Activated T-helper 9 cell treated with anti-CD3 and anti-CD28 coated beads, Interleukin-2, amount 50 U/mL, for 16 hours (primary cell): ENCODE measurements at regions not wholly inside any gene's neighbourhood (a gene's known extent, or its start where the extent isn't known, plus 50 kb on each side); places are given as distances from the start of the nearest gene placed in this dataset.

Source experiments
- DNase-seq: peaks from one replicate; pipeline ENCODE4 v3.0.0-alpha.2; 2020; ENCODE audit warnings: low read depth

DNA sequence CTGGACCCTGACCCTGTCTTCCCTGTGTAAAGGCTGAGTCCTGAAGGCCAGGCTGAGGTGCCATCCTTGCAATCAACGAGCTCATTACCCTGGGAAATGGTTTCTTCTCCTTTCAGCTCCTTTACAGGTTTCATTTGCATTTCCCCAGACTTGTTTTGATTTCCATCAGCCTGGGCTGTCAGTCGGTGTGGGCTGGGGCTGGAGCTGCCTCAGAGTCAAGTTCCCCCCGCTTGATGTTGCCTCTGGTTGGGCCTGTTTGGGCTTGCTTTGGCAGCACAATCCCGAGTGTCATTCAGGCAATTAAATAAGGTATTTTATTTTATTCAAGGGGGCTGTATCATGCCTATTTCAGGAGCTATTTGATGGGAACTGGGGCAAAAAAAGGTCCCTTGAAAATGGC lies 424.9 kb downstream of the INSC start:
- DNase-seq: no peak

DNA sequence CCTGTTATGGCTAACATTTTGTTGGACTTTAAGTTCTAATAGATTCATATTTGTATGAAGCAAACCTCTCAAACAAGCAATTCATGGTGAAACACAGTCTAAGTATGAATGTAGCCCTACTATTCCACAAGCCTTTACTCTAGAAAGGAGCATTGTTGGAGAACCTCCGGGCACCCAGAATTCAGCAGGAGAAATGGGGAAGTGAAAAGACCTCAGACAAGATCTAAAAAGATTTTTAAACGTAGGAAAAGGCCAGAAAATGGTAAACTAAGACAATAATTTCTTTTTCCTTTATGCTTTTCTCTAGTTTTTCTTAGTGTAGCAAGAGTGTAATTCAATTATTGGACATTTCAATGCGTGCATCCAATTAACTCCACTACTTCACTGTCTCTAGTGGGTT lies 426.4 kb downstream of the INSC start:
- DNase-seq: no peak

- DNase-seq: no peak
These were observed 429.6 kb downstream of the INSC start for GRCh38 chr11:15544353-15544752.

GRCh38 chr11:15547685-15548084 lies 433.0 kb downstream of the INSC start:
- no peak for DNase-seq

DNA sequence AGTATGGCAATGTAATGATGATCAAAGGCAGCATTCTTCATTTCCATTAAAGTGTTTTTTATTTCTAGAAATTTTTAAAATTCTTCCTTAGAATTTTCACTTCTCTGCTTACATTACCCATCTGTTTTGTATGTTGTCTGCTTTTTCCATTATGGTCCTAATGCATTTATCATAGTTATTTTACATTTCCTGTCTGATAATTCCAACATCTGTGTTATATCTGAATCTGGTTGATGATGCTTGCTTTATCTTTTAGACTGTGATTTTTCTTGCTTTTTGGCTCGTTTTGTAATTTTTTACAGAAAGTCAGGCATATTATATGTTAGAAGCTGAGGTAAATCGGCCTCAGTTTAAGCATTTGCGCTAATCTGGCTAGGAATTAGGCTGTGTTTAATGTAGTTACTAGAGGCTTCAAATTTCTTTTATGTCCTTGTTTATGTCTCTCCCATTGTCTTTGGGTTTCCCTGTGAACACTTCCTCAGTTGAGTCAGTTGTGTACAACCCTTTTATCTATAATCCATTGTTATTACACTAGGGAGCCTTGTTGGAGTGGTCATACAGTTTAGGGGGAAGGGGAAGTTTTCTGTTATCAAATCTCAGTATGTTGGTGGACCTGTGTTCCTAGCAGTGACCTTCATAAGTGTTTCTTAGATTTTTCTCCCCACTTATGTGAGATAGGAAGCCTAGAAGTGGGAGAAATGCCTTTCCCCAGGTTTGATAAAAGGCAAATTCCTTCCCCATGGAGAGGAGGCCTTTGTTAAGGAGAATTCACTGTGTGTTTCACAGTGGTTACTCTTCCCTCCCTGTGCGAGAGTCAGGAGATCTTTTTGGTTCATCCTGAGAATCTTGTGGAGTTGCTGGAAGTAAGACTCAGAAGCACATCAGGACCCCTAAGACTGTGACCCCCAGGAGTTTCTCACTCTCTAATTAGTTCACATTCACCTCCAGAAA lies 437.5 kb downstream of the INSC start:
- no peak for DNase-seq

GRCh38 chr11:15555161-15555560 lies 440.4 kb downstream of the INSC start:
- DNase-seq: no peak

DNA sequence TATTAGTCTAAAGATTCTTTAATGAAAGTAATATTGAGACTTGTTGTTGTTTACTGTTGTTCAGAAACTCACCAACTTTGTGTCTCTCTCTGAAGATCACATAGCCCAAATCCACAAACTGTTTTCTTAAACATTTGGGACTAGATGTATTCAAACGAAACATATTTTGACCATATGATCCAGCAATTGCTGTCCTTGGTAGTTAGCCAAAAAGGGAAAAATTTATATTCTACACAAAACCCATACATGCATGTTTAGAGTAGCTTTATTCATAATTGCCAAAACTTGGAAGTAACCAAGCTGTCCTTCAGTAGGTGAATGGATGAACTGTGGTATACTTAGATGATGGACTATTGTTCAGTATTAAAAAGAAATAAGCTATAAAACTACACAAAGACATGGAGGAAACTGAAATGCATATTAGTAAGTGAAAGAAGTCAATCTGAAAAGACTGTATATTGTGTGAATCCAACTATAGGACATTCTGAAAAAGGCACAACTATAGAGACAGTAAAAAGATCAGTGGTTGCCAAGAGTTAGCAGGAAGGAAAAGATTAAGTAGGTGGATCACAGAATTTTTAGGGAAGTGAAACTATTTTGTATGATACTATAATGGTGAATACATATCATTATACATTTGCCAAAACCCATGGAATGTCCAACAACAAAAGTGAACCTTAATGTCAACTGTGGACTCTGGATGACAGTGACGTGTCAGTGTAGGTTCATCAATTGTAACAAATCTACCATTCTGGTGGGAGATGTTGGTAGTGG lies 442.9 kb downstream of the INSC start:
- no peak for DNase-seq

DNA sequence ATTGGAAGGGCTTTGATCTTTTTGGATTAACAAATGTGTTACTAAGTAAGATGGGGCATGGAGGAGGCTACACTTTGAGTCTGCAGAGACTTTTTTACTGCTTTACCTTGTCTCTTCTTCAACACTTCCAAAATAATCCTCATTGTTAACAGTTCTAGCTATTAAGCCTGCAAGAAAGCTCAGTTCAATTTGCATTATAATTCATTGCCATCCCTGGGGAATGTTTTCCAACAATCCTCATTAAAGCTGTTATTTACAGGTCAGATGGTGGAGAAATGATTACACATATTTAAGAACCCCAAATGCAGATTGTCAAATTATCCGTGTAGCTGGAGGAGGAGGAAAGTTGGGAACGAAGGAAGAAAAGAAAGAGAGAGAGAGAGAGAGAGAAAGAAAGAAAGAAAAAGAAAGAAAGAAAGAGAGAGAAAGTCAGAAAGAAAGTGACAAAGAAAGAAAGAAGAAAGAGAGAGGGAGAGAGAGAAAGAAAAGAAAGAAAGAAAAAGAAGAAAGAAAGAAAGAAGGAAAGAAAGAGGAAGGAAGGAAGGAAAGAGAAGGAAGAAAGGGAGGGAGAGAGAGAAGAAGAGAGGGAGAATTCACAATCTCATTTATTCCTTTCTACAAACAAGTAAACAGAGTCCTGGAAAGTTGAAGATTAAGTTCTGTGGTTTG lies 443.9 kb downstream of the INSC start:
- DNase-seq: no peak

GRCh38 chr11:15560689-15561467 lies 446.2 kb downstream of the INSC start:
- DNase-seq: no peak

DNA sequence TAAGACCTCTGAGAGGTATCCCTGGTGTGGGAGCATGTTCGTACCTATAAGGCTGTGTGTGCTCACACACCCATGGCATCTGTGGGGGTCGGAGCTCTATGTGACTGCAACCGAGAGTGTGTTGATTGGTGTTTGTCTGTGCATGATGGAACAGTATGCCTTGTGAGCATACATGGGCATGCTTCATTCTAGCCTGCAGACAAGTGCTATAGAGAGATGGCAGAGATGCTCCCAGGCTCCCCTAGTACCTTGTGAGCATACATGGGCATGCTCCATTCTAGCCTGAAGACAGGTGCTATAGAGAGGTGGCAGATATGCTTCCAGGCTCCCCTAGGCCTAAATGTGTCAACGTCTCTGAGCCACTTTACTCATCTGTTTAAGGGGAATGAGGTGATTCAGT lies 447.5 kb downstream of the INSC start:
- no peak for DNase-seq

- no peak for DNase-seq
These were observed 448.3 kb downstream of the INSC start for GRCh38 chr11:15563054-15563453.

DNA sequence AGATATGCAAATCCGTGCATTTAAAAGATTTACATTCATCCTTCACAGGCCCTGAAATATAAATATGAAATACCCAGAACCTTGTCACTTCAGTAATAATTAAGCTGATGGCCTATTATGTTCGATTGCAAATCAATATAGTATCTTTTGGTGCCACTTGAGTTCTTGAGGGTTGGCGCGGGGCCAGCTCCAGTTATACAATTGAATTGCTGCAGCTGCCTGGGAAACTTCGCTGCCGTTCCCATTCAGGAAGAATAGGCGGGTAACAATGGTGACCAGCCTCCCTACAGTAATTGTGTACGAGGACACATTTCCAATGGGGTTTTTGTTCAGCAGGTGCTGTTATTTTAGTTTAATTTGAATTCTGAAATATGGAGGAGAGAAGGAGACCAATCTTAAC lies 451.2 kb downstream of the INSC start:
- DNase-seq: no peak

DNA sequence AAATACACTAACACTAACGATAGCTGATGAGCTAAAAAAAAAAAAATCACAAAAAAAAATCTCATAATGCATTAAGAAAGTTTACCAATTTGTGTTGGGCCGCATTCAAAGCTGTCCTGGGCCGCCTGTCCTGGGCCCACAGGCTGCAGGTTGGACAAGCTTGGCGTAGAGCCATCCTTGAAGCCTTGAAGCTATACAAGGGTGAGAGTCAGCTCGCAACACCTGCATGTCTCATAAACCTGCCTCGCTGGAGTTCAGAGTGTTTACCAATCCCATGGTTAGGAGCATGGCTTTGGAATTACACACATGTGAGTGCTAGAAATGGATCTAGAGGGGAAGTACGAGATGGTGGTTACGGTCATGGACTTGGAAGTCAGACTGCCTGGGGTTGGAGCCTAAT lies 453.7 kb downstream of the INSC start:
- no peak for DNase-seq

- DNase-seq: no peak
These were observed 454.7 kb downstream of the INSC start for GRCh38 chr11:15569305-15570025.

DNA sequence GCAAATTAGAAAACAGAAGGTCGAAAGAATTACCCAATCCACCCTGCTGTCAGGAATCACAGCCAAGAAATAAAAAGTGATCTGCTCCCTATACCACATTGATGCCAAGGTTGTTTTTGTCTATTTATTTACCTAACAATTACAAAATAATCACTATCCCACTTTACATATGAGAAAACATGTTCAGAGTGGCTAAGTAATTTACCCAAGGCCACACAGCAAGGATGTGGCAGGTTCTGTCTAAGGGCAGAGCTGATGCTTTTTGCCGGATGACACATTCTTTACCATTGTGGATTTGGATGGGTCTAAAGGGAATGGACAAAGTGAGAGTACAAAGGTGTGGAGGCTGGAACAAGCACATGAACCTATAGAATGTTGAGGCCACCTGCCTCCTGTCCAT lies 460.7 kb downstream of the INSC start:
- no peak for DNase-seq

- no peak for DNase-seq
These were observed 462.0 kb downstream of the INSC start for GRCh38 chr11:15576769-15577168.

DNA sequence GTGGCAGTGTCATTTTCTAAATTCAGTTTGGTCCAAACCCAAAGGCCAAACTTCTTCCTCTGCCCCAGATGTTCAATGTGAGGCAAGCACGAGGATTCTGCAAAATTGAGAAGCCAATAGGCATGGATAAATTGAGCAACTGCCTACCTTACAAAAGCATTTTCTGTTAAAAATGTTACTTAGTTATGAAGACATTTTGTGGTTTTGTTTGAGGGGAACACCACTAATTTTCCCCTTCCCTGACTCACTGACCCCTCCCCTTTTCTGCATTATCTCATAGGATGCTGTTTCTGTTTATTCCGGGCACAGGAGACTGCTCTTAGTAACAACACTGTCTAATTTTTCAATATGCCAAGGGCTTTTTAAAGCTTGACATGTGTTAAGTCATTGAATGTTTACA lies 462.8 kb downstream of the INSC start:
- no peak for DNase-seq

DNA sequence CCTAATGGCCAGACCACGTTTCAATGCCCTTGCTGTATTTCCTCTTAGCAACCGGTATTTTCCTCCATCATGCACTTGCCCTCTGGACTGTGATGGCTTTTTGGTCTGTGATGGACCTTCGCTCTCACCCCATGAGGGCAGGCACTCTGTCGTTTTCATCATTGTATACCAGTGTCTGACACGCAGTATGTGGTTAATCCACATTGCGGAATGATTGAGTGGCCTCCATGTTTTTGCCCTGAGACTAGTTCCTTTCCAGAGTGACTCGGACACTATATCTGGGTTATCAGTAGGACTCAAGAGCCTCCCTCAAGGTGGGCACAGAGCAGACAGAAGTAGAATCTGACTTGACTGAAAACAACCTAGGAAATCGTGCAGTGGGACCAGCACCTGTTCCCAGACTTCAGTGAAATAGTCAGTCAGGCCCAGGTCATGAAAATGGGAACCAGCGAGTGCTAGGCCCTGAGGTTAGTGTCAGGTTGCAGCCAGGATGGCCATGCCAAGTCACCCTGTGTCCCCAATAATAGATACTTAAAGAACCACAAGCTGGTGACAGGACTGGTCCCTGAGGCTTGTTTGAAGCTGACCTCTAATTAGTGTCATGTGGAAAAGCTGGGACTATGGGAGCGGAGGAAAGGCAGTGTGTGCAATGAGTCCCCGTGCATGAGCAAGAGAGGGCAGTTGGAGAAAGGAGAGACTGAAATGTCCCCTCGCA lies 464.7 kb downstream of the INSC start:
- DNase-seq: no peak

DNA sequence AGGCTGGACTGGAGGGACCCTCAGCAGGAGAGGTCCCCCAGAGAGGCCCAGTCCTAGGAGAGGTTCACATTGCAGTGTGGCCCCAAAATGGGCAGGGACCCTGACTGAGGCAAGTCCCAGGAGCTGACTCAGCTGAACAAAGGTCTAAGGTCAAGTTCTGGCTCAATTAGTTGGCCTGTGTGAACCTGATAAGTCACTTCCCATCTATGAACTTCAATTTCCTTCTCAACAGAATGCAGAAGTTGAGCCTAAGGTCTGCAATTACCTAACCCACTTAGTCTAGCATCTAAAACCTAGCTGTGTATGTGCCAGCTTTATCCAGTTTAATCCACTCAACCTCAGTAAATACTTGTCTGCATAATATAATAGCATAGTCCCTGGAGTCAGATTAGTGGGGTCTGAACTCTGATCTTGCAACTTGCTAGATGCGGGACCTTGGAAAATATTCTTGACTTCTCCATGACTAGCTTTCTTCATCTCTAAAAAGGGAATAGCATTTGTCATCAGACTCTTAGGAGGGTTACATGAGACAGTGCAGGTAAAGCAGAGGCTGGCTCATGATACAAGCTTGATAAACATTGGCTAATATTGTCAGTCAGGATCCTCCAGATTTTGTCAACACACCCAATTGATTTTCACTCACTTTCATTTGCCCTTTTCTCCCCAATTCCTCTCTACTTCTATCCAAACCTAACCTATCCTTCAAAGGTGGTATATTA lies 465.5 kb downstream of the INSC start:
- no peak for DNase-seq

DNA sequence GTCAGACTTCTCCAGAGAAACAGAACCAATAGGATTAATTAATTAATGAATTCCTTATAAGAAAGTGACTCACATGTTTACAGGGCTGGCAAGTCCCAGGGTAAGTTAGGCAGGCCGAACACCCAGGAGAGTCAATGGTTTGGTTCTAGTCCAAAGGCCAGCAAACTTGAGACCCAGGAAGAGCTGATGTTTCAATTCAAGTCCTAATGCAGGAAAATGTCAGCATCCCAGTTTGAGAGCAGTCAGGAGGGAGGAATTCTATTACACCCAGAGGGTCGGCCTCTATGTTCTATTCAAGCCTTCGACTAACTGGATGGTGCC lies 466.0 kb downstream of the INSC start:
- no peak for DNase-seq
